NB4 (cell line): ENCODE measurements at regions not wholly inside any gene's neighbourhood (a gene's known extent, or its start where the extent isn't known, plus 50 kb on each side); places are given as distances from the start of the nearest gene placed in this dataset.

ENCODE experiments used
- DNase-seq: peaks from one replicate; pipeline ENCODE4 v3.0.0; 2010; ENCODE audit warnings: low read depth
- H3K4me3 ChIP-seq: one replicate; pipeline ENCODE4 v1.5.1; 2011; ENCODE audit warnings: mild to moderate bottlenecking, low read depth, low read length, moderate library complexity
- CTCF ChIP-seq: IDR thresholded peaks from one replicate; pipeline ENCODE4 v1.5.1; 2012; ENCODE audit warnings: low read depth, low read length
- MAX ChIP-seq: IDR thresholded peaks from 2 replicates; pipeline ENCODE4 v1.6.1; 2011; ENCODE audit warnings: low read depth, low read length
- MYC ChIP-seq: IDR thresholded peaks from 2 replicates; pipeline ENCODE4 v1.6.1; 2011; ENCODE audit warnings: low read depth, low read length
- POLR2A ChIP-seq: IDR thresholded peaks from 2 replicates; pipeline ENCODE4 v1.6.1; 2011; ENCODE audit warnings: mild to moderate bottlenecking; ENCODE audit not compliant: insufficient read length; ENCODE audit errors: extremely low read depth

GRCh38 chr7:42432644-42433043 is 195.6 kb upstream of the GLI3 start:
- H3K4me3 ChIP-seq = no peak overlapping the region
- TF ChIP-seq MAX = no peak
- TF ChIP-seq MYC = no peak
- TF ChIP-seq CTCF = no peak
- TF ChIP-seq POLR2A = no peak
- no peak for DNase-seq

- no peak for DNase-seq
- no peak overlapping the region for H3K4me3 ChIP-seq
- TF ChIP-seq POLR2A (no peak), MYC (no peak), MAX (no peak), CTCF (no peak)
Observed at GRCh38 chr7:42431873-42432272, 194.9 kb upstream of the GLI3 start.

DNA sequence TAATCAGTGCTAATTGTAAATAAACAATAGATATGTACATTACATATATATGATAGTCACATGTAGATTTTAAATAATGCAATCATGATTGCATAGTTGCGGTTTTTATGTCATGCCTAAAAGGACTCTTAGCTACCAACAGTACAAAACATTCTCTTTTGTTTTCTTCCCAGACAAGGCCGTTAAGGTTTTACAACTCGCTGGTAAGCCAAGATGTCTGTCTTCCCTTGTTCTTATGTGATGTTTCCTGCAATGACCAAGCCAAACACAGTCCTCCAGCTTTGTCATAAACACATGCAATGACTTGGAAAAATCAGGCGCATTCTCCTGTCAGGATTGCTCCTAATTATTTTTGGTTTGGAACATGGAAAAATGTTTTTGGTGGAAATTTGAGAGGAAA is 192.3 kb upstream of the GLI3 start:
- no peak for DNase-seq
- no peak for TF ChIP-seq MAX
- TF ChIP-seq POLR2A = no peak
- no peak for TF ChIP-seq MYC
- no peak for TF ChIP-seq CTCF
- no peak overlapping the region for H3K4me3 ChIP-seq

DNA sequence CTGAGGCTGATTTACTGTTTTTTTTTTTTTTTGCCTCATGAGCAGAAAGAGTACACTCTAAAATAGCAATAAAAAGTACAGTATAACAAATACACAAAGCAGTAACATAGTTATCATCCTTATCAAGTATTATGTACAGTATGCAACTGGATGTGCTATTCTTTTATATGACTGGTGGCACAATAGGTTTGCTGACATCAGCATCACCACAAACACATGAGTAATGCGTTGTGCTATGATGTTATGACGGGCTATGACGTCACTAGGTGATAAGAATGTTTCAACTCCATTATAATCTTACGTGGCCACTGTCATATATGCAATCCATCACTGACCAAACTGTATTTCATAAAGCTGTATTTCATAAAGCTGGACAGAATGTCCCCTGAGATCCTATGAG is 189.2 kb upstream of the GLI3 start:
- TF ChIP-seq CTCF (no peak), MAX (no peak), POLR2A (no peak), MYC (no peak)
- DNase-seq = peak; percentile 13
- no peak overlapping the region for H3K4me3 ChIP-seq

GRCh38 chr7:42414941-42415505 is 178.0 kb upstream of the GLI3 start:
- no peak for TF ChIP-seq MYC
- TF ChIP-seq CTCF = no peak
- TF ChIP-seq MAX = no peak
- TF ChIP-seq POLR2A = no peak
- DNase-seq = no peak
- H3K4me3 ChIP-seq = no peak overlapping the region
